ENCODE measurements at regions not wholly inside any gene's neighbourhood (a gene's known extent, or its start where the extent isn't known, plus 50 kb on each side); places are given as distances from the start of the nearest gene placed in this dataset.

- H3K4me1 Mint-ChIP-seq: no peaks in the 10 kb centered on the region
- H3K4me2 ChIP-seq: no peak overlapping the region
- no peaks in the 10 kb centered on the region for H3F3A ChIP-seq (replicated peaks; ENCODE audit: low read depth)
- DNase-seq (ENCODE audit: low spot score): no peak
- no peak overlapping the region for H3K27ac Mint-ChIP-seq
- H3K36me3 ChIP-seq (ENCODE audit: insufficient read depth): no peaks in the 10 kb centered on the region
- no peak overlapping the region for H3K4me3 ChIP-seq
- no peak overlapping the region for H3K27ac ChIP-seq (ENCODE audit: low read depth)
- no peaks in the 10 kb centered on the region; the same call in 2 of the 3 replicates for H3K36me3 Mint-ChIP-seq (ENCODE audit: low read depth)
- ATAC-seq: no peak
- 0 out of 2 replicates have a peak, but pooled peaks cover 3% of the 10 kb centered on the region for H3K9me2 ChIP-seq (ENCODE audit: insufficient read depth)
- no peaks in the 10 kb centered on the region for H3K4me1 ChIP-seq (ENCODE audit: insufficient read depth)
- TF ChIP-seq JUNB (IDR thresholded peaks at IDR 0.05; ENCODE audit: unreplicated experiment) (no peak), ZNF331 (CRISPR knock-in tag; IDR thresholded peaks at IDR 0.05; ENCODE audit: low read depth) (no peak), NANOG (IDR thresholded peaks at IDR 0.05; ENCODE audit: borderline replicate concordance) (no peak), CREB1 (CRISPR knock-in tag; IDR thresholded peaks at IDR 0.05; ENCODE audit: low read depth) (no peak)
- no peaks in the 10 kb centered on the region for H3K27me3 Mint-ChIP-seq (ENCODE audit: insufficient read depth, low read depth, poor library complexity)
- no peaks in the 10 kb centered on the region for H3K79me2 ChIP-seq (replicated peaks; ENCODE audit: insufficient read depth)
- no peaks in the 10 kb centered on the region; the same call in 2 of the 3 replicates for H3K9me3 Mint-ChIP-seq
- no peaks in the 10 kb centered on the region for H3K27me3 ChIP-seq (ENCODE audit: insufficient read depth)
- no peaks in the 10 kb centered on the region for H4K20me1 ChIP-seq (replicated peaks; ENCODE audit: insufficient read depth)
- H3K4me3 Mint-ChIP-seq: no peak overlapping the region
- no peak overlapping the region for H2AFZ ChIP-seq
Measured at GRCh38 chr12:92593734-92594402, 108.9 kb upstream of the PLEKHG7 start.

GRCh38 chr12:92585115-92585727 lies 117.6 kb upstream of the PLEKHG7 start:
- no peaks in the 10 kb centered on the region for H3F3A ChIP-seq (replicated peaks; ENCODE audit: low read depth)
- H3K9me2 ChIP-seq (ENCODE audit: insufficient read depth): peaks cover 4% of the 10 kb centered on the region; the same call in 1 of the 2 replicates
- H3K79me2 ChIP-seq (replicated peaks; ENCODE audit: insufficient read depth): no peaks in the 10 kb centered on the region
- H4K20me1 ChIP-seq (replicated peaks; ENCODE audit: insufficient read depth): no peaks in the 10 kb centered on the region
- peaks cover 2% of the 10 kb centered on the region for H3K27me3 Mint-ChIP-seq (ENCODE audit: insufficient read depth, low read depth, poor library complexity)
- H3K4me3 ChIP-seq: no peak overlapping the region
- no peak for DNase-seq (ENCODE audit: low spot score)
- no peak for ATAC-seq
- no peak overlapping the region for H3K27ac Mint-ChIP-seq
- H3K4me2 ChIP-seq: no peak overlapping the region
- peaks cover 2% of the 10 kb centered on the region; the same call in 2 of the 3 replicates for H3K36me3 Mint-ChIP-seq (ENCODE audit: low read depth)
- no peak overlapping the region for H2AFZ ChIP-seq
- peaks cover 2% of the 10 kb centered on the region; the same call in 1 of the 3 replicates for H3K9me3 Mint-ChIP-seq
- no peak overlapping the region for H3K4me3 Mint-ChIP-seq
- H3K4me1 Mint-ChIP-seq: peaks cover 7% of the 10 kb centered on the region; the same call in 2 of the 3 replicates
- H3K36me3 ChIP-seq (ENCODE audit: insufficient read depth): no peaks in the 10 kb centered on the region
- H3K4me1 ChIP-seq (ENCODE audit: insufficient read depth): no peaks in the 10 kb centered on the region
- H3K27me3 ChIP-seq (ENCODE audit: insufficient read depth): no peaks in the 10 kb centered on the region
- no peak overlapping the region for H3K27ac ChIP-seq (ENCODE audit: low read depth)
- TF ChIP-seq ZNF462 (CRISPR knock-in tag; IDR thresholded peaks at IDR 0.05) (no peak), ZNF331 (CRISPR knock-in tag; IDR thresholded peaks at IDR 0.05; ENCODE audit: low read depth) (no peak), JUNB (IDR thresholded peaks at IDR 0.05; ENCODE audit: unreplicated experiment) (no peak), EZH2 (IDR thresholded peaks at IDR 0.05; ENCODE audit: low read depth, unreplicated experiment) (no peak), STAT1 (IDR thresholded peaks at IDR 0.05; ENCODE audit: unreplicated experiment) (no peak), NANOG (IDR thresholded peaks at IDR 0.05; ENCODE audit: borderline replicate concordance) (no peak), POLR2AphosphoS5 (IDR thresholded peaks at IDR 0.05; ENCODE audit: low read depth) (no peak), EZH2phosphoT487 (IDR thresholded peaks at IDR 0.05; ENCODE audit: unreplicated experiment) (no peak), ETS1 (IDR thresholded peaks at IDR 0.05) (no peak), CREB1 (CRISPR knock-in tag; IDR thresholded peaks at IDR 0.05; ENCODE audit: low read depth) (no peak)
- TF ChIP-seq, protein P1, sequence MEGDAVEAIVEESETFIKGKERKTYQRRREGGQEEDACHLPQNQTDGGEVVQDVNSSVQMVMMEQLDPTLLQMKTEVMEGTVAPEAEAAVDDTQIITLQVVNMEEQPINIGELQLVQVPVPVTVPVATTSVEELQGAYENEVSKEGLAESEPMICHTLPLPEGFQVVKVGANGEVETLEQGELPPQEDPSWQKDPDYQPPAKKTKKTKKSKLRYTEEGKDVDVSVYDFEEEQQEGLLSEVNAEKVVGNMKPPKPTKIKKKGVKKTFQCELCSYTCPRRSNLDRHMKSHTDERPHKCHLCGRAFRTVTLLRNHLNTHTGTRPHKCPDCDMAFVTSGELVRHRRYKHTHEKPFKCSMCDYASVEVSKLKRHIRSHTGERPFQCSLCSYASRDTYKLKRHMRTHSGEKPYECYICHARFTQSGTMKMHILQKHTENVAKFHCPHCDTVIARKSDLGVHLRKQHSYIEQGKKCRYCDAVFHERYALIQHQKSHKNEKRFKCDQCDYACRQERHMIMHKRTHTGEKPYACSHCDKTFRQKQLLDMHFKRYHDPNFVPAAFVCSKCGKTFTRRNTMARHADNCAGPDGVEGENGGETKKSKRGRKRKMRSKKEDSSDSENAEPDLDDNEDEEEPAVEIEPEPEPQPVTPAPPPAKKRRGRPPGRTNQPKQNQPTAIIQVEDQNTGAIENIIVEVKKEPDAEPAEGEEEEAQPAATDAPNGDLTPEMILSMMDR (conservative IDR thresholded peaks at IDR 0.05; ENCODE audit: low read depth in 2 of 2): no peak

Measured in GM23338 (cell line).